ENCODE measurements at regions not wholly inside any gene's neighbourhood (a gene's known extent, or its start where the extent isn't known, plus 50 kb on each side); places are given as distances from the start of the nearest gene placed in this dataset.
A peak's percentile ranks its signal among the peaks of the same experiment; 100 is the strongest.
"Not testable (repeated sequence)": the region's sequence is repeated elsewhere in the genome, so short reads cannot be mapped to it uniquely, and the experiment has no call there.

DNA sequence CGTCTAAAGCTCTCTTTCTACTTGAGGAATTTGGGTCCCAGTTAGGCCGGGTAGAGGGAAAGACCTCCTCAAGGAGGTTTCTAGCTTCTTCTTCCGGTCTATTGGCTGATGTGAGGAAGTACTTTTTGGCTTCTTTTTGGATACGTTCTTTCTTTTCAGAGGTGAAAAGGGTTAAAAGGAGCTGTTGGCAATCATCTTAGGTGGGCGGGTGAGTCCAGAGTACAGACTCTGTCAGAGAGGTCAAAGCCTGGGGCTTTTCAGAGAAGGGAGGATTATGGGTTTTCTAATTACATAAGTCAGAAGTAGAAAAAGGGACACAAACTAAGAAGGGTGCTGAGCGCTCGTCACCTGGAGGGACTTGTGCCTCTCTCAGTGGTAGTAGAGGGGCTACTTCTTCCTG lies 117.7 kb downstream of the UNC93B1 start:
- H3K27ac Mint-ChIP-seq; intact Hi-C loops (cut with micrococcal nuclease); DNase-seq (ENCODE audit: low spot score); H3K9me3 Mint-ChIP-seq; H3K36me3 Mint-ChIP-seq (ENCODE audit: low read depth); H3K4me3 Mint-ChIP-seq (ENCODE audit: low read depth): not testable (repeated sequence)
- Mint-ChIP-seq H3K27me3 (ENCODE audit: low read depth) (peaks cover 28% of the 10 kb centered on the region), H3K4me1 (ENCODE audit: low read depth) (peaks cover 26% of the 10 kb centered on the region)

DNA sequence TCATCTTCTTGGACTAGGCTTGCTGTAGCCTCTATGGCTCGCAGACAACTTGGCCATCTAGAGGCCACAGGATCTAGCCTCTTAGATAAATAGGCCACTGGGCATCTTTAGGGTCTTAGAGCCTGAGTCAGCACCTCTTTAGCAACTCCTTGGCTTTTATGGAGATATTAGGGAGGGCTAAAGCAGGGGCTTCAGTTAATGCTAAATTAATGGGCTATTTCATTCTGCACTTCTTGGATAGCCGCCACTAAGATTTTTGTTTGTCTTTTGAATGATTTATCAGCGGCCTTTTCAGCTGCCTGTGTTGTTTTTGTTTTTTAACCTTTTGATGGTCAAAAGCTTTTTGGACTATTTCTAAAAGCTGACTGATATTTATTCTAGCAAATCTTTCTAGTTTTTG lies 118.3 kb downstream of the UNC93B1 start:
- Mint-ChIP-seq H3K4me1 (ENCODE audit: low read depth) (peaks cover 27% of the 10 kb centered on the region), H3K27me3 (ENCODE audit: low read depth) (peaks cover 26% of the 10 kb centered on the region)
- DNase-seq (ENCODE audit: low spot score); H3K9me3 Mint-ChIP-seq; H3K27ac Mint-ChIP-seq; H3K4me3 Mint-ChIP-seq (ENCODE audit: low read depth); intact Hi-C loops (cut with micrococcal nuclease); H3K36me3 Mint-ChIP-seq (ENCODE audit: low read depth): not testable (repeated sequence)

- Mint-ChIP-seq H3K4me3 (ENCODE audit: low read depth) (peak overlapping the region; percentile 79), H3K27ac (peak overlapping the region; percentile 87), H3K27me3 (ENCODE audit: low read depth) (peaks cover 26% of the 10 kb centered on the region), H3K4me1 (ENCODE audit: low read depth) (peaks cover 27% of the 10 kb centered on the region)
- H3K36me3 Mint-ChIP-seq (ENCODE audit: low read depth); intact Hi-C loops (cut with micrococcal nuclease); H3K9me3 Mint-ChIP-seq: not testable (repeated sequence)
- DNase-seq (ENCODE audit: low spot score) = peak; percentile 18
Observed at GRCh38 chr11:67884761-67885558, 118.9 kb downstream of the UNC93B1 start.

- intact Hi-C loops (cut with micrococcal nuclease); H3K9me3 Mint-ChIP-seq; H3K36me3 Mint-ChIP-seq (ENCODE audit: low read depth): not testable (repeated sequence)
- peak overlapping the region; percentile 79 for H3K4me3 Mint-ChIP-seq (ENCODE audit: low read depth)
- peaks cover 26% of the 10 kb centered on the region for H3K27me3 Mint-ChIP-seq (ENCODE audit: low read depth)
- DNase-seq (ENCODE audit: low spot score) = peak; percentile 11
- peaks cover 27% of the 10 kb centered on the region for H3K4me1 Mint-ChIP-seq (ENCODE audit: low read depth)
- peak overlapping the region; percentile 87 for H3K27ac Mint-ChIP-seq
Observed at GRCh38 chr11:67884073-67884757, 119.7 kb downstream of the UNC93B1 start.

DNA sequence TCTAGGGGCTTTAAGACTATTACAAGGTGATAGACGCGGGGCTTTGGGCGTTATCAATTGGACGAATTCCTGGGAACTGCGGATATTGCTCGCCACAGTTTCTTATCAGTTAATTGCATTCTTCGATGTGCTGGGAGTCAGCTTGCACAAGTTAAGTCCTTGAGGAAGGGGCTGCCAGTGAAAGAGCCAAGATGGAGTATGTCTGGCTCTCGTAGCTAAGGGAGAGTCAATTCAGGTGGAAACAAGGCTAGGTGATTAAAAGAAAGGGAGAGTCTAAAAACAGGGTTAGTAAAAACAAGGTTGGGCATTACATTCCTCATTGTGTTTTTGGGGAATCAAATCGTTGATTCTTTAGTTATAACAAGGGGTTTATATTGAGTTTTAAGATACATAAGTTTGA lies 121.6 kb downstream of the UNC93B1 start:
- peaks cover 27% of the 10 kb centered on the region for H3K27me3 Mint-ChIP-seq (ENCODE audit: low read depth)
- H3K4me1 Mint-ChIP-seq (ENCODE audit: low read depth) = peaks cover 32% of the 10 kb centered on the region
- DNase-seq (ENCODE audit: low spot score); H3K9me3 Mint-ChIP-seq; H3K36me3 Mint-ChIP-seq (ENCODE audit: low read depth); intact Hi-C loops (cut with micrococcal nuclease); H3K4me3 Mint-ChIP-seq (ENCODE audit: low read depth); H3K27ac Mint-ChIP-seq: not testable (repeated sequence)

- not testable (repeated sequence) for H3K27ac Mint-ChIP-seq
- peaks cover 32% of the 10 kb centered on the region for H3K4me1 Mint-ChIP-seq (ENCODE audit: low read depth)
Observed at GRCh38 chr11:67881836-67882235, 122.1 kb downstream of the UNC93B1 start.

DNA sequence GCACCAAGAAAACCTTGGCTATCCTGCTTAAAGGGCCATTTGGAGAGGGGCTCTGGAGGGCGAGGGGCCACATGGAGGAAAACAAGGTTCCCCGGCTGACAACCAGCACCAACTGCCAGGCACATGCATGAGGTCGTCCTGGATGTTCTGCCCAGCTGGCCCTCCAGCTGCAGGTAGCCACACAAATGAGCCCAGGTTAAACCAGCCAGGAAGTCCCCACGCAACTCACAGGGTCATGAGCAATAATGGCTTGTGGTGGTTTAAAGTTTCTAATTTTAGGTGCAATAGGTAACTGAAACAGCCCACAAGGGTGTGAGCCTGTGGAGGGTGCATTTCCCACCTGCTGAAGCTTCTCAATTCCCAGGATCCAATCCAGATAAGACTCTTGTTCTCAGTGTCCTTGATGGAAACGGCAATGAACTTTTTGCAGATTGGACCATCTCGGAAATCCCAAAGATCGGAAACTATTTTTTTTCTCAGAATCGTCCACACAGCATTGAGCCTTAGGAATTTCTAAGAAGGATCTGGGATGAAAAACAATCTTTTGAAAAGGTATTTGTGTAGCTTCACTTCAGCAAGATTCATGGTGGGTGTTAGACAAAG lies 123.2 kb downstream of the UNC93B1 start:
- Mint-ChIP-seq H3K27me3 (ENCODE audit: low read depth) (peaks cover 16% of the 10 kb centered on the region), H3K4me1 (ENCODE audit: low read depth) (peaks cover 28% of the 10 kb centered on the region)
- H3K9me3 Mint-ChIP-seq; H3K27ac Mint-ChIP-seq; H3K4me3 Mint-ChIP-seq (ENCODE audit: low read depth); intact Hi-C loops (cut with micrococcal nuclease); DNase-seq (ENCODE audit: low spot score); H3K36me3 Mint-ChIP-seq (ENCODE audit: low read depth): not testable (repeated sequence)

More at GRCh38 chr11:67881836-67882235, 122.1 kb downstream of the UNC93B1 start:
- H3K9me3 Mint-ChIP-seq; DNase-seq (ENCODE audit: low spot score); H3K36me3 Mint-ChIP-seq (ENCODE audit: low read depth); intact Hi-C loops (cut with micrococcal nuclease); H3K4me3 Mint-ChIP-seq (ENCODE audit: low read depth): not testable (repeated sequence)
- peaks cover 22% of the 10 kb centered on the region for H3K27me3 Mint-ChIP-seq (ENCODE audit: low read depth)

GRCh38 chr11:67878666-67879065 lies 125.2 kb downstream of the UNC93B1 start:
- H3K4me3 Mint-ChIP-seq (ENCODE audit: low read depth); H3K9me3 Mint-ChIP-seq; H3K27ac Mint-ChIP-seq; H3K36me3 Mint-ChIP-seq (ENCODE audit: low read depth); intact Hi-C loops (cut with micrococcal nuclease); DNase-seq (ENCODE audit: low spot score): not testable (repeated sequence)
- peaks cover 15% of the 10 kb centered on the region for H3K4me1 Mint-ChIP-seq (ENCODE audit: low read depth)
- H3K27me3 Mint-ChIP-seq (ENCODE audit: low read depth) = peaks cover 15% of the 10 kb centered on the region

- intact Hi-C loops (cut with micrococcal nuclease); DNase-seq (ENCODE audit: low spot score); H3K4me1 Mint-ChIP-seq (ENCODE audit: low read depth); H3K9me3 Mint-ChIP-seq; H3K36me3 Mint-ChIP-seq (ENCODE audit: low read depth); H3K27me3 Mint-ChIP-seq (ENCODE audit: low read depth); H3K4me3 Mint-ChIP-seq (ENCODE audit: low read depth): not testable (repeated sequence)
- peak overlapping the region; percentile 11 for H3K27ac Mint-ChIP-seq
Observed at GRCh38 chr11:67877316-67877715, 126.6 kb downstream of the UNC93B1 start.

DNA sequence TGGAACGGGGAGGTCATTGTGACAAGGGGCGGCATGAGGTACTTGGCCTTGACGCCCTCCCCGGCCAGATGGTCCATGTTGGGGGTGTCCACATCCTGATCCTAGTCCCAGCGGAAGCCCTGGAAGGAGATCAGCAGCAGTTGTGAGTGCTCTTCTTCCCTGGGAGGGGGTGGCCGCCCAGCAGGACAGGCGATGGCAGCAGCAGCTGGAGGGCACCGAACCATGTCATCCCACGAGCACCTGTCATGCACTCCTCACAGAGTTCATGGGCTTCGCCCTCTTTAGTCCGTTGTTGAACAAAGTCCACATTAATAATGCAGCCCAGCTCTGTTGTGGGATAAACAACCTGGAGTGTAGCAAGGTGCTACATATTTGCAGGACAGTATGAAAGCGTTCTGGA lies 130.7 kb downstream of the UNC93B1 start:
- peaks cover 20% of the 10 kb centered on the region for H3K27me3 Mint-ChIP-seq (ENCODE audit: low read depth)
- intact Hi-C loops (cut with micrococcal nuclease); H3K9me3 Mint-ChIP-seq; H3K36me3 Mint-ChIP-seq (ENCODE audit: low read depth); H3K27ac Mint-ChIP-seq; H3K4me3 Mint-ChIP-seq (ENCODE audit: low read depth); H3K4me1 Mint-ChIP-seq (ENCODE audit: low read depth); DNase-seq (ENCODE audit: low spot score): not testable (repeated sequence)

GRCh38 chr11:67871168-67871567 lies 132.7 kb downstream of the UNC93B1 start:
- H3K36me3 Mint-ChIP-seq (ENCODE audit: low read depth); DNase-seq (ENCODE audit: low spot score); H3K27ac Mint-ChIP-seq; H3K9me3 Mint-ChIP-seq; intact Hi-C loops (cut with micrococcal nuclease); H3K4me3 Mint-ChIP-seq (ENCODE audit: low read depth); H3K4me1 Mint-ChIP-seq (ENCODE audit: low read depth): not testable (repeated sequence)
- peaks cover 29% of the 10 kb centered on the region for H3K27me3 Mint-ChIP-seq (ENCODE audit: low read depth)

- intact Hi-C loops (cut with micrococcal nuclease) = not testable (repeated sequence)
Observed at GRCh38 chr11:67862896-67863295, 141.0 kb downstream of the UNC93B1 start.

More at GRCh38 chr11:67862896-67863295, 141.0 kb downstream of the UNC93B1 start:
- not testable (repeated sequence) for H3K27ac Mint-ChIP-seq; H3K4me3 Mint-ChIP-seq (ENCODE audit: low read depth); H3K9me3 Mint-ChIP-seq; DNase-seq (ENCODE audit: low spot score); H3K4me1 Mint-ChIP-seq (ENCODE audit: low read depth); H3K36me3 Mint-ChIP-seq (ENCODE audit: low read depth)
- H3K27me3 Mint-ChIP-seq (ENCODE audit: low read depth) = peaks cover 22% of the 10 kb centered on the region

Data from activated T-helper 2 cell treated with anti-CD3 and anti-CD28 coated beads, Interferon-gamma antibody, Interleukin-2, Interleukin-4, amounts not matched to agents 10 μg/mL and 5 μg/mL and 100 μg/mL, durations not matched to agents 14 hours and 24 hours and 36 hours (primary cell).